HG03520 (cell line): ENCODE measurements at regions not wholly inside any gene's neighbourhood (a gene's known extent, or its start where the extent isn't known, plus 50 kb on each side); places are given as distances from the start of the nearest gene placed in this dataset.
"Not testable (repeated sequence)": the region's sequence is repeated elsewhere in the genome, so short reads cannot be mapped to it uniquely, and the experiment has no call there.

Experiments
- ATAC-seq: cut with Tn5 transposase; IDR thresholded peaks from one replicate; pipeline ENCODE4 v1.9.1; 2021; ENCODE audit warnings: mild to moderate bottlenecking, moderate library complexity; ENCODE audit not compliant: unreplicated experiment

DNA sequence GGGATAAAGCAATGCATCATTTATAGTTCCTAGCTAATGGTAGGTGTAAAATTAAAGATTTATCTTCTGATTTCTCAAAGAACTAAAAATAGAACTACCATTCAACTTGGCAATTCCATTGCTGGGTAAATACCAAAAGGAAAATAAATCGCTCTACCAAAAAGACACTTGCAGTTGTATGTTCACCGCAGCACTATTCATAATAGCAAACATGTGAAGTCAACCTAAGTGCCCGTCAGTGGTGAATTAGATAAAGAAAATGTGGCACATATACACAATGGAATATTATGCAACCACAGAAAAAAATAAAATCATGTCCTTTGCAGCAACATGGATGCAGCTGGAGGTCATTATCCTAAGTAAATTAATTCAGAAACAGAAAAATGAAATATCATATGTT lies 192.8 kb upstream of the ADRA1D start:
- ATAC-seq: no peak

DNA sequence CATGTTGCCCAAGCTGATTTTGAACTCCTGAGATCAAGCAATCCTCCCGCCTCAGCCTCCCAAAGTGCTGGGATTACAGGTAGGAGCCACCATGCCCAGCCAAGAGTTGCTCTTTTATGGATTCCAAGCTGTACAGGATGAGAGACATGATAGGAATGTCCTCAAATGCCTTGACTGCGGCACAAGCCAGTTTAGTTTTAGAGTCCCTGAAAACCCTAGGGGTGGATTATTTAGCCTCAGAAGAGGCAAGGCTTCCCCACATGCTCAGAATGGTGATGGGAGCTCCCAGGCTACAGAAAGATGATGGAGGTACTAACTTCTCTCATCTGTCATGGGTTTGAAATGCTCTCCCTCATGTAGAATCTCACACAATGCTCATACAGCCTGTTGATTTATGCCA lies 192.1 kb upstream of the ADRA1D start:
- ATAC-seq: no peak

DNA sequence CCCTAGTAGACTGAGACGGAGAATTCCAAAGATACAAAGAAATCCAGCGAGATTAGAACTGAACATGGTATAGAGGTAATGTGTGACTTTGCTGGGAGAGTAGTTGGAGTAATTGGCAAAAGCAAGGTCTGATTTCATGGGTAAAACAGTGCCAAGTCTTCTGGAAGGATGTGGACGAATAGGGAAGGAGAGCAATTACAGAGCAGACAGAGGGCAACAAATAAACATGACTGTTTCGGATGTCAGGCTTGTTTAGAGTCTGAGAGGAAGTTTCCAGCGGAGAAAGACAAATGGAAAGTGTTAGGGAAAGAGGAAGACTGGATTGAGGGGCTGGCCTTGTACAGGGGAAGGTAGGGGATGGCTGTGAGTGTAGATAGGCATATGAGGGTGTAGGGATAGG lies 190.4 kb upstream of the ADRA1D start:
- ATAC-seq: no peak

DNA sequence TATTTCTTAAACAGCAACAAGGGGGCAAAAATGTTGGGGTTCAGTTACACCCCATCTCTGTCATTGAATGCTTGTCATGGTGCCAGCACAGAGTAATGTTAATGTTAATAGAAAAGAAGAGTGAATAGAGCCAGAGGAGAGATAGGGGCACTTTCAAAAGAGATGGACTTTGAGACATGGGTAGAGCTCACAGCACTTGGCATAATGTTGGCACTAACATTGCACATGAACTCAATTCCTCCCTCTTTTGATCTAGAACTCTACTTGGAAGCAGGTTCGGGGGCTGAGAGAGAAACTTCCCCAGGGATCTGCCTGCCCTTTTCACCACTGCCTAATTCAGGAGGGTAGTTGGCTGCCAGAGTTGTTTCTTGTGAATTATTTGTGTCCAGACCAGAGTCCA lies 188.0 kb upstream of the ADRA1D start:
- ATAC-seq: no peak

DNA sequence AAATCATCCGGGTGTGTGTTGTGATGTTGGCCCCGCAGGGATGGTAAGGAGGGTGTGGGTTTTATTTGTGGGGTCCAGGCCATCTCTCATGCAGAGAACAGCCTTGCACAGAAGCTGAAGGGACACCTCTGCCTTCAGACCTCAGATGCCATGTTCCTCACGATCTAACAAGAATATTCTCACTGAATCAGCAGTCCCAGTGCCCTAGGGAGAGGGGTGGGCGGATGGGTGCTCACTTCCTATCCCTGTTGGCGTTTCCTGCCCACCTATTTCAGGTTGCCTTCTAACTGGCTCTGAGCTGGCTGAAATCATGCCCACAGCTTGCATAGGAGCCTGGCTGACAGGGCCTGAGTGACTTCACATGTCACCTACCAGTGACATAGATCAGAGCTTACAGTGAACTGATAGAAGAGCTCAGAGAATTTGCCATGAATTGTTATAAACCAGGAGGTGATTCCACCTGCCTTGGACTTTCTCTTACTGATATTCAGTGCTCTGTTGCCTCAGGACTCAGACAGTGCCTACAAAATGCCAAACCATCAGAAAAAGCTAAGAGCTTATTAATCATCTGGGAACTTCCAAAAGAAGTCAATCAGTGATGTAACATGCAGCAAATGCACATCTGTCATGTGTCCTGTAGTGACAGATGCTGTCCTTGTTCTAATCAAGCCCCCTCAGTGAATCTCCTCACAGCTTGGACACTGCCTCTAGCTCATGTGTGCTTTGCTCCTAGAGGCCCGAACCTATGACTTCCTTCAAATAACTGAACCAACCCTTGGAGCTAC lies 186.8 kb upstream of the ADRA1D start:
- ATAC-seq: no peak

DNA sequence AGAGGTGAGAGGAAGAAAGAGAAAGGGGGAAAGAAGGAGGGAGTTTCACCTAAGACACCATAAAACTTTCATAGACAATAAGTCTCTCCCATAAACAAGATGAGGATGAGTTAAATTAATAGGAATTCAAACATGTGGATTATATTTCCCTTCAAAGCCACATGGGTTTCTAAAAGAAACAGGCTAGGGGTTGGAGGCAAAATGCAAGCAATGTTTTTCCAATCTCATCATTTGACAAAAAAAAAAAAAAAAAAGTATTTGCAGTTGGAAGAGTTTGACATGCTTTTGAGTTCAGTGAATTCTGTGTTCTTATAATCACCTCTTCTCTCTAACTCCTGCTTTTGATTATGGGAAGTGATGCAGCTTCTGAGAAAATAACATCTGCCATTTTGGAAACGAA lies 186.1 kb upstream of the ADRA1D start:
- no peak for ATAC-seq

DNA sequence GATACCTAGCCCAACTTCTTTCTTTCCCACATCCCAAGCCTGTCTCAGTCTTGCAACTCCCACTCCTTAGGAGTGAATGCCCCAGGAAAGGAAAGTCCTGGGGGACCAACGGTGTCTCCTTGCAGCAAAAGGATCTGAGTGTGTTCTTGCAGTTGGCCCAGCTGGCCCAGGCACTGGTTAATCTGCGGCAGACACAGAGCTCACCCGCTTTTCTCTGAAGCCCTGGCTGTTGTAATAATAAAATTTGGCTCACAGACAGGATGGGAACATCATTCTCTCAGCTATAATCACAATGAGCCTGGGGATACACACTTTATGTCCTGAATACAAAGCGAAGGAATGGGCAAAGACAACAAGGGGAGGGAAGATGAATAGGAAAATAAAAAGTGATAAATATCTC lies 185.6 kb upstream of the ADRA1D start:
- ATAC-seq: no peak

DNA sequence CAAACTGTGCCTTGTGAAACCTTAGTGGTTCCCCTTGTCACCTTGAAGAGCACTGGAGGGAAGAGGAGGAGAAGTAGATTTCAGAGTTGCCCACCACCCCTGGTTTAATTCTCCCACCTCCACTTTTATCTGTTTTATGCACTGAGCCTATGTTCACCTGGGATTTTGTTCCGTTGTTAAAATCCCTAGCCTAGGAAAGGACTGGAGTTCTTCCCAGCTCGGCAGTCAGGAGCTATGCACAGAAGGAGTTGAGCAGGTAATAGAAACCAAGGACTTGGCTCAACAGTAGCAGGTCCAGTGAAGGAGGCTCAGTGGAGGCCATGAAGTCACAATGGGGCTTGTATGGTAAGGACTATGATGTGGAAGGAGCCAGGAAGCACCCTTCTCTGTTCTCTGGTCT lies 182.4 kb upstream of the ADRA1D start:
- ATAC-seq: no peak

DNA sequence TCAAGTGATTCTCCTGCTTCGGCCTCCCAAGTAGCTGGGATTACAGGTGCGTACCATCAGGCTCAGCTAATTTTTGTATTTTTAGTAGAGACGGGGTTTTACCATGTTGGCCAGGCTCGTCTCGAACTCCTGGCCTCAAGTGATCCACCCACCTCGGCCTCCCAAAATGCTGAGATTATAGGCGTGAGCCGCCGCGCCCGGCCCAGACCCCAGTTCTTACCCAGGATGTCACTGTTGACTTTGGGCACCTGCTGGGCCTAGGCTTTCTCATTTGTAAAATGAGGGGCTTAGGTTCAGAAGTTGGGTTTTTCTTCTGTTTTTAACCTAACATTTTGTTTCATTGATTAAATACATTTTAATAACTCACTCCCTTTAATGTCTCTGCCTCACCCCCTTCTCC lies 181.7 kb upstream of the ADRA1D start:
- not testable (repeated sequence) for ATAC-seq

DNA sequence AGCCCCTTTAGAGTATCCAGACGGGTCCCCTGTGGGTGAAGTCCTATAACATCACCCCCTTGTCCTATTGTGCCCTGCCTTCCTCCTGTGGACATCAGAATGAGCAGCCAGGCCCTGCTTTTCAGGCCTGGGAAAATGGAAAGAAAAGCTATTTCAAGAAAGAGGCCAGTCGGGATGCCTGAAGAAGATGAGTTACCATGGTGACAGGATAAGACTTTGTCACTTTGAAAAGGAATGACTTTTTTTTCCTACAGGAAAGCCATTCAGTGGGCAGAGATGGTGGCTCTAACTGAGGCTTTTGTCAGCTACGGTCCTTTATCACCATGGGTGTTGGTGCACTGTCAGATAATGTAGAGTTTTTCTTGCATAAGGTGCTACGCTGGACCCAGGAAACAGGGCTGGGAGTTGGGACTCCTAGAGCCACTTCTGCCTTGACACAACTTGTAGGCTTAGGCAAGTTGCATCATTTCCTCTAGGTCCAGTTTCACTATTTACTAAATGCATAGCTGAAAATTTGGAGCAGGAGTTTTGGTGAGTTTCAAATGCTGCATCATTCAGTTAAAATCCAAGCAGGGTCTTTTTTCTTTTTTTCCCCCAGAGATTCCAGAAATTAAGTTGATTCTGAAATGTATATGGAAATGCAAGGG lies 179.0 kb upstream of the ADRA1D start:
- ATAC-seq: no peak

DNA sequence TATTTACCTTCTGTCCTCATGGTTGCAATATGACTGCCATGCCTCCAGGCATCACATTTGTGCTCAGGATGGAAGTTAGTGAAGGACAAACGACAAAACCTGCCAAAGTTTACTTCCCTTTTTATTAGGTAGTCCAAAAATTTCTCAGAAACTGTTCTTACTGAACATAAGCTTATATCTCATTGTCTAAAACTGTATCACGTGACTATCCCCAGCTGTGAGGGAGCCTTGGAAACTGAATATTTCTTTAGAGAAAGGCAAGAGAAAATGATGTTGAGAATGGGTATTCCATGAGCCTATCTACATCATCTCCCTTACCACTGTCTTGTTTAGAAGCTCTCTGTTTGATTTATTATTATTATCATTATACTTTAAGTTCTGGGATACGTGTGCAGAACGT lies 169.1 kb upstream of the ADRA1D start:
- ATAC-seq: no peak

DNA sequence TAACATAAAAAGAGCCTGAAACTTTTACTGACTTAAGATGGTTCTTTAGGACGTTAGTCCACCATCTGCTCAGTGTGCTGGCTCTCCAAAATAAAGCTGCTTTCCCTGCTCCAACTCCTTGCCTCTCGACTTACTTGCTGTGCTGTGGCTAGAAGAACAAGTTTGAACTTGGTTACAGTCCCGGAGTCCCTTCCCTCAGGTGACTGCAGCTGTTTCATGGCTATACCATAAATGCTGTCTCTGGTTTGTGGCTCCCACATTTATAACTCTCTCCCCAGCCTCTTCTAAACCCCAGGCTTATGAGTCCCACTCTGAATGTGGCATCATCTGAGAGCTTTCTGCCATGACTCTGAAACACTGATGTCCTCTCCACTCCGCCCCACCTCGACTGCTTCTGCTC lies 166.2 kb upstream of the ADRA1D start:
- no peak for ATAC-seq

DNA sequence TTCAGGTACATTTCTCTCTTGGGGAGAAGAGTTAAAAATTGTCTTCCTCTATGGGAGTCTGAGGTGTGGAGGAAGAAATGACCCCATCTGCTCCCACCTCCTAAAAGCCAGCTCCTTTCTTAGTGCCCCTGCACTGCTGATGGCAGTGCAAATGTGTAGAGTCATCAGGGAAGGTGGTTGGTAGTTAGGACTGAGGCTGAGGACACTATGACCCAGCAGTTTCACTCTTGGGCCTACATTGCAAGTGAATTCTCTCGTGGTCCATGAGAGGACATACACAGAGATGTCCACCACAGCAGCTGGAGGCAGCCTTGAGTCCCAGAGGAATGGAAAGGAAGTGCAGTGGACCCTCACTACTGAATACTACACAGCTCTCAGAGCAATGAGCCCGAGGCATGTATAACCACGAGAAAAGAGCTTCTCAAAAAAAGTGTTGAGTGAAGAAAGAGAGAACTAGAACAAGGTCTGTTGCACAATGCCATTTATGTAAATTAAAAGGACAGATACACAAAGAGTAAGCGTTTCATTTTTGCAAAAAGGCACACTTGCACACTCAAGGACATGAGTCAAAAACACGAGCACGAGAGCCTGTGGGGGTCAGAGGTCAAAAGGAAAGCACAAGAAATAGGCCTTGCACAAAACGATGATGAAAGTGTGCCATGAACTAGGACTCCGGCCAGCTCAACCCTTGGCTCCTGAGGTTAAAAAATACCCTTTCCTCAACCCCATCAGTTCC lies 164.4 kb upstream of the ADRA1D start:
- ATAC-seq: no peak

DNA sequence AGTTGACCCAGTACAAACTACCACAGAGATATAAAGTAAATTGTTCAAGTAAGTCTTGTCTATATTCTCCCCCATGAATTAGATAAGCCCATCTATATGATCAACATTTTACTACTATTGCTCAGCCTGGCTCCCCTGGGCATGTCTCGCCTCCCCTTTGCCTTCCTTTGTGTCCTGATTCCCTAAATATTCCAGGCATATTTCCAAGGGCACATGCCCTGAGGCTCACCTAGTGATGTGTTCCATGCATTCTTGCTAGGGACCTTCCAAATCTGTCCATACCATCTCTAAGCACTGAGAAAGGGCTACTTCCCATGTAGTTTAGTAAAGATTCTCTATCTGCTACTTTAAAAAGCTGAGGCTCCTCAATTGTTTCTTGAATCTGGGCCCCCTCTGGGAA lies 163.1 kb upstream of the ADRA1D start:
- no peak for ATAC-seq

DNA sequence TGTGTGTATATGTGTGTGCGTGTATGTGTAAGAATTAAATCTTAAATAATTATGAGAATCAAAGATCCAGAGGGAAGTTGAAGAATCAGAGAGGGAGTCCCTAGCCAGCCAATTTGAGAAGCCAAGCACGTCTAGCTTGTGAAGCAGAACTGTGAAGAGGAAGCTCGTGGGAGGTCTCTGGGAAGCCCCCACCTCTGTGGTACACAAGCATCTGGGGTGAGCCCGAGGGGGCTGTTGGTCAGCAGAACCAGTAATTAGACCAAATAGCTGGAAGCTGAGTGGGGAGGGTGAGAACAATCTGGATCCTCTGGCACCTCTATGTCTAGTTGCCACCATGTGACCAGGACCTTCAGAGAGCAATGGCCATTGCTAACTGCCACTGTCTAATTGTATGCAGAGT lies 162.7 kb upstream of the ADRA1D start:
- no peak for ATAC-seq

DNA sequence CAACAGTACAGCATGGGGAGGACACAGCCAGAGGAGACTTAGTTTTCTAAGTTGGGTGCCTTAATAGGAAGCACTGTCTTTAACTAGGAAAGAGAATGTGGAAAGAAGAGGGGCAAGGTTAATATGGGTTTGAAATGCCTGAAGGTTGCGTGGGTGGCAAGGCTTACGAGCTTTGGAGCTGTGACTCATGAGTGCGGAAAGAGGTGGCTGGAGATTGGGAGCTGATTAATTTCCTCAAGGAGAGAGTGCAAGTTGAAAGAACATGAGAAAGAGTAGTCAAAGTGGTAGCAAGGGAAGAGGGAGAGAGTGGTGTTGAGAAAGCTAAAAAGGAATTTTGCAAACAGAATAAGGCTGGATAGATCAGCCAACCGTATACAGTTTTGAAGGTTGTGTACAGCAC lies 157.5 kb upstream of the ADRA1D start:
- no peak for ATAC-seq

DNA sequence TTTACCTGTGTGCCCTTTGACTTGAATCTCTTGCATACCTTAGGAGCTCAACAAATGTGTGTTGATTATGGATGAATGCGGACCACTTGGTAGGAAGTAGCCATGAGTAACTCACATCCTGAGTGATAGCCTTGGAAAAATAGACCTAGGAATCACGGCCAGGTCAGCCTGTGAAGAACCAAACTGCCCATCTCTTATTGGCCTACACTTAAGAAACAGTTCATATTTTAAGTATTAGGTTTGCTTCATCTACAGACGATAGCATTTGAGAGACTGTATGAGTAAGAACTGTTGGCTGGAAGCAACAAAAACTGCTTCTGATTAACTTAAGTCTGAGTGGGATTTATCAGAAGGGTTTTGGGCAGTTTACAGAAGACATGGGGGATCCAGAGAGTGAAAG lies 152.5 kb upstream of the ADRA1D start:
- ATAC-seq: no peak

DNA sequence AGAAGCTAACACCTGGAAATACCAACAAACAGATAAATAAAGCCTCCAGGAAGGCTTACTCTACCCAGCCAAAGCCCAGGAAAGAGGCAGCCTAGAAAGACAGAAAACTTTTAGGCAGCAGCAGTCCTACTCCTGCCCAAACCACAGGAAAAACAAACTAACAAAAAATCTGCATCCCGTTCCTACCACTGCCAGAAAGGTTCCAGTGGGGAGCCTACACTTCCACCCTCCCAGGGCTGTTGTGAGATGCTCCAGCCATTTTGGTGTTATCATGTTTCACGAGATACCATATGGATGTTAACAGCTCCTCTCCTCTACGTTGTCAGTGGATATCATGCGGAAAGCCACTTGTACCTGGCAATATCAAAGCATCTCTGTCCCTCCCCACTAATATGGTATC lies 135.9 kb upstream of the ADRA1D start:
- no peak for ATAC-seq

DNA sequence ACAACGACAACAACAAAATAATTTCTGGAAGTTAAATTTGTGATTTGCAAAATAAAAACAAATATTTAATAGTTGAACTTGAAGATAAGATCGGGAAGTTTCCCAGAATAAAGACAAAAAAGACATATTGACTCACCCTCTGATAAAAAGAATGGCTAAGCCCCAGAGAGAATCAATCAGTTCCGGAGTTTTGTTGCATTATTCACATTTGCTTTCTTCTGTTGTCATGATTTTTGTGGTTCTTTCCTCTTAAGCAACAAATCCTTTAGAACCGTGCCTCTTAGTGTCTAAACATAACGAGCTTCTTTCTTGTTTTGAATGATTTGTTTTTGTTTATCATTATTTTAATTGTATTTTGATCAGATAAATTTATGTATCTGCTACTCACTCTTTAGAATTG lies 134.9 kb upstream of the ADRA1D start:
- ATAC-seq: no peak

DNA sequence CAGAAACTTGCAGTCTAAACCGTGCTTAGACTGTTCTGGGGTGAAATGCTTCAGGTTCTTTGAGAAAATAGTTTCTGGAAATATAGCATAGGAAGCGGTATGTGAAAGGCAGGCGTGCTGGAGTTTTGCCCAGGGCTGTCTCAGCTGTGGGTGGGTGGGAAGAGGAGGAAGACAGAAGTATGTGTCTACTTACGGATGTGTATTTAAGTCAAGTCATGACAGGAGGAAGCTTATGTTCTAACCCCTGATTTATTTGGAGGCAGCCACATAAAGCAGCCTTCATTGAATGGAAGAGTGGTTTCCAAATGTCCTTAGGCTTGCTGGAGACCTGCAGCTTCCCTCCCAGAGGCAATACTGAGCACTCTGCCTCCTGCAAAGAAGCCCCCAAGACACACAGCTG lies 126.8 kb upstream of the ADRA1D start:
- no peak for ATAC-seq

DNA sequence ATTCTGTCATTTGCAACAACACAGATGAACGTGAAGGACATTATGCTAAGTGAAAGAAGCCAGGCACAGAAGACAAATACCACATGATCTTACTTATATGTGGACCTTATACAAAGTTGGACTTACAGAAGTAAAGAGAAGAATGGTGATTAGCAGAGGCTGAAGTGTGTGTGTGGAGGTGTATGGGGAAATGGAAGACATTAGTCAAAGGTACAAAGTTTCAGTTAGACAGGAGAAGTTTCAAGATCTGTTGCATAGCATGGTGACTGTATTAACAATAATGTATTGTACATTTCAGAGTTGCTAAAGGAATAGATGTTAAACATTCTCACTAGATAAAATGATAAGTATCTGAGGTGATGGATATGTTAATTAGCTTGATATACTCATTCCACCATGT lies 124.4 kb upstream of the ADRA1D start:
- ATAC-seq: no peak

DNA sequence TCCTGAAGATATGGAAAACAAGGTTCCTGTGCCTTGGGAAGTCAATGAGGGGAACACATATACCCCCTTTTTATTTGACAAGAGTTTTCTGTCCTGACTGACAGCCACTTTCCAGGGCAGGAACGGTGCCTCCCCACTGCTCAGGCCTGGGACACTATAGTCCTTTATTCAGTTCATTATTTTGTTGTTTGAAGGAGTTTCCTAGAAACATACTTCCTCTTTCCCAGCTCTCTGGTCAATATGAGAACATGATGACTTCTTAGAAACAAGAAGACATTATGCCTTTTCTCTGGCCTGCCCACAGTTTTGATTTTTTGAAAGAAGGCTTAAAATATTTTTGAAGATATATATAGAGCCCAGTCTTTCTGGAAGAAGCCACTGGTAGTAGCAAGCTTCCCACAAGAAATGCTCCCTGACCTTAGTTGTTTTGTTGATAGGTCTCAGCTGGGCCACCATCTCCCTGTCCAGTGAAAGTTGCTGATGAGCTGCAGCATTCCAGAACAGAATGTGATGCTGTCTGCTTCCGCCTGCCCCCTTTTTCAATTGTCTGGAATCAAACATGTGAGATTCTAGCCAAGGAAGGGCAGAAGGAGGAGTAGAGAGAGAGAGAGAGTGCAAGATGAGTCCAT lies 122.7 kb upstream of the ADRA1D start:
- ATAC-seq: no peak
